ENCODE measurements at regions not wholly inside any gene's neighbourhood (a gene's known extent, or its start where the extent isn't known, plus 50 kb on each side); places are given as distances from the start of the nearest gene placed in this dataset.
"Not testable (repeated sequence)": the region's sequence is repeated elsewhere in the genome, so short reads cannot be mapped to it uniquely, and the experiment has no call there.

- not testable (repeated sequence) for TF ChIP-seq CREB5 (CRISPR knock-in tag; IDR thresholded peaks at IDR 0.05; ENCODE audit: low read depth); TSHZ2 (CRISPR knock-in tag; IDR thresholded peaks at IDR 0.05); ESRRG (CRISPR knock-in tag; IDR thresholded peaks at IDR 0.05); CSRNP3 (CRISPR knock-in tag; IDR thresholded peaks at IDR 0.05); PATZ1 (CRISPR knock-in tag; IDR thresholded peaks at IDR 0.05; ENCODE audit: borderline replicate concordance); OSR1 (CRISPR knock-in tag; IDR thresholded peaks at IDR 0.05); ZC3H10 (CRISPR knock-in tag; IDR thresholded peaks at IDR 0.05); POU6F1 (CRISPR knock-in tag; IDR thresholded peaks at IDR 0.05; ENCODE audit: borderline replicate concordance, low read depth); ZFP30 (CRISPR knock-in tag; IDR thresholded peaks at IDR 0.05); GLIS3 (CRISPR knock-in tag; IDR thresholded peaks at IDR 0.05)
Observed at GRCh38 chr15:84421513-84422181, 179.2 kb upstream of the ZSCAN2 start.
